HG03439 (cell line): ENCODE measurements at regions not wholly inside any gene's neighbourhood (a gene's known extent, or its start where the extent isn't known, plus 50 kb on each side); places are given as distances from the start of the nearest gene placed in this dataset.
"Not testable (repeated sequence)": the region's sequence is repeated elsewhere in the genome, so short reads cannot be mapped to it uniquely, and the experiment has no call there.

Source experiments
- ATAC-seq: cut with Tn5 transposase; IDR thresholded peaks from one replicate; pipeline ENCODE4 v1.9.1; 2021; ENCODE audit warnings: mild to moderate bottlenecking, moderate library complexity; ENCODE audit not compliant: unreplicated experiment

DNA sequence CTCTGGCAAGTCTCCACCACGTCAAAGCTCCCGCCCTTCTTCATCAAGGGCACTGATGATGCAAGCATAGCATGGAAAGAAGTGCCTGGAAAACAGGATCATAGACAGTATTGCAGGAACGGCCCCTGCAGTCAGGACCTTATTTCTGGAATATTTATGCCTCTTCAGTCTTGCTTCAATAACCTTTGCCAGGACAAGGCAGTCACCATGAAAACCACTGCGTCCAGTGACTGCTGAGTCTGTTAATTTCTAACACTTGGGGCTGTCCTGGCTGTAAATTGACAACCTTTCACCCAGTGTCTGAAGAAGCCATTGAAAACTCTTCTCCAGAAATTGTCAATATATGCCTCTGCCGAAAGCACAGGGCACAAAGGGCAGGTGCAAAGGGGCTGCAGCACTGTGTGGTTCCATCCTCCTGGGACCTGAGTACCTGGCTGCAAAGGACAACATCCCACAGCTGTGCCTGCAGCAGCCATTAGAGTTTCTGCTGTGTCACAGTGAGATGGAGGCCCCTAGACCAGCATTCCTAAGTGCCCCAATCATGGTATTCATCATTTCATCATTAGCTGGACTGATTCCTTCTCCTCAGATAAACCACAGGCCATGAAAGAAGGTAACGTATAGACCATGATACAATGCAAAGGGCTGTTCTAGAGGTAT, 819.6 kb downstream of the RNF144A start:
- ATAC-seq: no peak

DNA sequence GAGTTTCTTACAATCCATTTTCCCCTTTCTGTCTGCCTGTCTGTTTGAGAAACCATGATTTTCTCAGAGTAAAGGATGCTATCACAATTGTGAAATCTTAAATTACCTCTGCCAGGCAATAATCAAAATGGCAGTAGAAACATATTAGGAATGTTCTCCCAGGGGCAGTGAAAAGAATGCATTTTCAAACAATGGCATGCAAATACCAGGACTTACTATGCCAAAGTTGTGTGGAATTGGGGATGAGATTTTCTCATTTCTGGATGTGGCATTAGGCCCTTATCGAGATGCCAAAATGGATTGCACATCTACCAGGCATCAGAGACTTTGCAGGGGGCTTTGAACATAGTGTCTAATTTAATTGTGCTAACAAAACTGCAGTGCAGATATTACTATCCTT, 821.4 kb downstream of the RNF144A start:
- ATAC-seq: no peak

DNA sequence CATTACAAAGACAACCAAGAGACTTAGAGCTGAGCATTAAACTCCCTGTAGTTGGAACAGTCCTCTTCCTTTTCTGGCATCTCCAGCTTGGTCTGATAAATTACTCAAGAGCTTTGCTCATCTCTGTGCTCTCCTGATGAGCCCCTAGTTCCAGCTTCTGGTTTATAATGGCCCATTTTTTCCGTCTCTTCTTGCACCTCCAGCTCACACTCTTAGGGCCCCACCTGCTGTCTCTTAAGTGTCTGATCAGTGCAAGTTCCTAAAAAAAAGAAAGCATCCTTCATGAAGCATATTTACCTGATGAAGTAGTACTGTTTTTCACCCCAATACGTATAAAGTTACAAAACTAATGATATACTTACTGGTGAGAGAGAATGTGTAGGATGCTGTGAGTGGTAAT, 822.9 kb downstream of the RNF144A start:
- no peak for ATAC-seq

DNA sequence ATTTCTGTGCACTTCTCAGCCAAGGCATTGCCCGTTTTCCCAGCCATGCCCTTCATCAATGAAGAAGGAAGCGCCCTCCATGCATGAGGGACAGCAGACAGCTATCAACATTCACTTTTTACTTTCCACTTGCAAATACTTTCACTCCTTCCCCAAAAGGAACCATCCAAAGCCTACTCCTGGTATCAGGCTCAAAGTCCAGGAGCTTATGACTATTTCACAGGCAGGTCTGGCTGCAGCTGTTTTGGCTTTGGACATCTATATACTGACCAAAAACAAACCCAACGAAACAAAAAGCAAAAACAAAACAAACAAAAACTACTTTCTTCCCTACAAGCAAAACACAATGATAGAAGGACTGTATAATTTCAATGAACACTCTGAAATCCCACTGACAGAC, 825.1 kb downstream of the RNF144A start:
- ATAC-seq: no peak

DNA sequence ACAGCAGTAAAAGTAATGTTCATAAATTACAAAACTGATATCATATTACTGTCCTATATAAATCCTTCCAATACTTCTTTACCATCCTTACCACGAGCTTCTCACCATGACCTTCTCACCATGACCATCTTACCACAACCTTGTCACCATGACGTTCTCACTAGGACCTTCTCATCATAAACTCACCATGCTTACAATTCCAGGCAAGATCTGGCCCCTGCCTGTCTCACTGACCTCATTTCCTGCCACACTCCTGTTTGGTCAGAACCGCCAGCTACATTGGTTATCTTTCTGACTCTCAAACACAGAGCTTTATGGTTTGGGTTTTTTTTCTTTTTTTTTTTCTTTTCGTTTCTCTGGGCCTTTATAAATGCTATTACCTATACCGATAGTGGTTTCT, 827.6 kb downstream of the RNF144A start:
- no peak for ATAC-seq

DNA sequence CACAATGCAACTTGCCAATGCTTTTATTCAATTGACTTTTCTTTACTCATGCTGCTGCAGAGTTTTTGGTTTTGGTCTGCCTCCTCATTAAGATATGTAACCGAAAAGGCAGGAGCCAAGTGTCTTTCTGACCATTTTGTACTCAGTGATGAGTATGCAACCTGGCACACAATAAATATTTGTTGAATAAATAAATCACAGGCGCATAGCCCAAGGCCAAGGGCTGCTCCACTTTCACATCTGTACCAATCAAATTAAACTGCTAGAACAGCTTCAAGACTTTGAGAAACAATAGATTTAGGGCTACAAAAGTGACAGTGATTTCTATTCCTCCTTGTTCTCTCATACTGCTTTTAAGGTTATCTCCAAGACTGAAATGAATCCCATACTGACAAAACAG, 828.2 kb downstream of the RNF144A start:
- no peak for ATAC-seq

DNA sequence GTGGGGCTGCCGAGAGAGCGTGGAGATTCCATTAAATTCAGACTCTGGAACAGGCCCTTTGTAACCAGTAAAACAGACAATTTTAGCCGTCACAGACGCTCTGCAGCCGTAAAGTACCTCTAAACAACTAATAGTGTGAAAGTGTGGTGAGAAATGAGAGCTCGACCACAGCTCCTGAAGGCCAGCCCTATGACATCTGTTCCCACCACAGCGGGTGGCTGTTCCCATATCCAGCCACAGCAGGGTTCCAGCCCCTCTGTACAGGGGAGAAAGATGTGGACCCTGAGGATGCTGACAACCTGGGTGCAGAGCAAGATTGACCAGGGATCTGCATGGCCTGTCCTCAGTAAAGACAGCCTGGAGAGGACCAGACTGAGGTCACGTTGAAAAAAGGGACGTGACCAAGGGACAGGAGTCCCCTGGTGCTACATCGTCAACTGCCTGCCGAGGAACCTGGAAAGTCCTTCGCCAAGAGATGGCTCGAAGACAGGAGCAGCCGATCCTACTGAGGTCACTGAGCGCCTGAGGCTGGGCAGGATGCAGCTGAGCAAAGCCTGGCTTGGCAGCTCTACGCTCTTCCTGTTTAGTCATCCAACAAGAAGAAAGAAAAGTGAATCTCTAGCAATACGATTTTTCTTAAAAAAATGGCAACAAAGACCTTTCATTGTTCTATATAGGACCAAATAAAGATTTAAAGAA, 831.7 kb downstream of the RNF144A start:
- no peak for ATAC-seq

DNA sequence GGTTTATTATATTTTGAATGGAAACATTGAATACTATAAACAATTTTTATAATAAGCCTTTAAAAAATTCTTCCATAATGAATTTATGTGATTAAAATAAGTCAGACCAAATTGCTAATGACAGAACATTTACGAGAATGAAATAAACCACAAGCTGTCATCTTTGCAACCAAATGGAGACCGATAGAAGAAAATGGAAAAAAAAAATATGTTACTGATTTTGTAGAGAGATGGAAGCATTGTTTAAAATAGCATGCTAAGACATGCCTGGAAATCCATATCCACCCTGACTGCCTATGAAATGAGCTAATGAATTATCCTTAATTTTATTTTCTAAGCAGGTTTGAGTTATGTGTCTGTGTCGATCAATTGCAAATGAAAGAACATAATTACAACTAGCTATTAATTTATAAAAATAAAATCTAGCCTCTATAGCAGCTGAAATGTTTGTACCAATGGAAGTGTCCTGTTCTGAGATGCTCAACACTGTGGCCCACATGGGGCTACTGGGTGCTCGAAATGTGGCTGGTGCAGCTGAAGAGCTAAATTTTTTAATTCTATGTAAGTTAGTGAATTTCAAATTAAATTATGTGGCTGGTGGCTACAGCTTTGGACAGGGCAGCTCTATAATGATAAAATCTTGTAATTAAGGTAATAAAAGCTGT, 832.8 kb downstream of the RNF144A start:
- ATAC-seq: no peak

DNA sequence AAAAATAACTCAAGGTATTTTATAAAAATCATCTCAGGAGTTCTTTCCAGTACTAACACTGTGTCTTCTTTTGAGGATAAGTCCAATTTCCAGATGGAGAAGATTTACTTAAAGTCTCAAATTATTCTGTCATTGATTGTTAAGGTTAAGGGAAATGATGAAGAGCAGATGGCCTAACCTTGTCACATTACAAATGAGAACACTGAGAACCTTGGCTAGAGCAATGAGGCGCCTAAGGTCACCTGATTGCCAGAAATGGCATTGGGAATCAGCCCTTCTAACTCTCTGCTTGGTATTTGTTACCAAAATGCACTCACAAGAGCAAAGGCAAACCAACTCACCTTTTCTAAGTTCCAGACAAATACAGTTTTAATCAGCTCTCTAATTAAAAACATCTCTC, 835.1 kb downstream of the RNF144A start:
- no peak for ATAC-seq

DNA sequence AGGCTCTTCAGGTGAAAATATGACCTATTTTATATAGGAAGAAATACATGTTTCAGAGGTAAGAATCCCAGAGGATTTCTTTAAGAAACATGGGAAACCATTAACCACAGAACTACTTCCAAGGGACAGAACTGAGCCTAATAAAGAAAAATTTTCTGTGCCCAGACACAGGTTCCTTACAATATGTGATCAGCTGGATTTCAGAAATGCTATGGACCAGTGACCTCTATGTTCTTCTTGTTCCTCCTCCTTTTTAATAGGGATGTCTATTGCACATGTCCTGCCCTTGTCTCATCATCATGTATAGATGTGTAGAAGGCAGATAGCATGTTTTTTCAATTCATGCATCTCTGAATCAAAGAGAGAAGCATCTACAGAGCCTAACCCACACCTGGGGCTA, 836.6 kb downstream of the RNF144A start:
- ATAC-seq: no peak

DNA sequence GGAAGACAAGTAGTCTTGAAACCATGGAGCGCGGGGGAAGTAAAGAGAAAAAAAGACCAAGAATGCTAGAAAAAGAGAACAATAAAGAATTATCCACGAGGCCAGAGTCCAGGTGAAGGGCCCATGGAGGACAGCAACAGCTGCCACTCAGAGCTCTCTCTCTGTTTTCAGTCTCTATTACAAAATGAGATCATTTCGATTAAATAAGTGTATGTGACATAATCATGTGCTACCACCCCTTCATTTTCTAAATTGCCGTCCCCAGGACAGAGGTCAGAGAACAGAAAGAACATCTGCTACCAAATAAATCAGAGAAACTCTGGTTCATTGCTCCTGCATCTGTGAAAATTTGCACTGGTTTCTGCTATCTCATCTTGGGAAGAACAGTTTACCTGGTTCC, 838.7 kb downstream of the RNF144A start:
- no peak for ATAC-seq

DNA sequence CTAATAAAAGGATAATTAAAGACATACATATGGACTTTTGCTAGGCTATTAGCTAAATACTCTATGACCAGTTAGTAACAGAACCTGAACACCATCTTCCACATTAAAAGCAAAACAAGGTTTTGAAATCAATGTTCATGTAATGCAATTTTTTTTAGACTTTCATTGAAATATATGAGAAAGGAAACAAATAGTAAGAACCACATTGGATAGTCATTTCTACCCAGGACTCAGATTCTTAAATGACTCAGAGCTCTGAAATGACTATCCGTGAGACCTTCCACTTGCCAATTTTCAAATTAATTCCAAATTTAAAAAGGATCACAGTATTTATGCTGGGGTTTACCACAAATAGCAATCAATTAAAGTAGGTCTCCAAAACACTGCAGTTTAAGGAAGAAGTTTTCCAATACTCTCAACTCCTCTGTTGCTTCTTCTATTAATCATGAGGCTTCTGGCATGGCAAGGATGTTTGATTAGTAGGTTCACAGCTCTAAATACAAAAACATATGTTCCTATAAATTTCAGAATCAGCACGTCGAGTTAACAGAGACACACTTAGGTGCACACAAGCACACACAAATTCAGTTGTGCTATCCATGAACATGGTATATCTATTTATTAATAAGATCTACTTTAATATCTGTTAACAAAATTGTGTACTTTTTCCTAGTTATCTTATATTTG, 841.0 kb downstream of the RNF144A start:
- peak; percentile 77 for ATAC-seq

DNA sequence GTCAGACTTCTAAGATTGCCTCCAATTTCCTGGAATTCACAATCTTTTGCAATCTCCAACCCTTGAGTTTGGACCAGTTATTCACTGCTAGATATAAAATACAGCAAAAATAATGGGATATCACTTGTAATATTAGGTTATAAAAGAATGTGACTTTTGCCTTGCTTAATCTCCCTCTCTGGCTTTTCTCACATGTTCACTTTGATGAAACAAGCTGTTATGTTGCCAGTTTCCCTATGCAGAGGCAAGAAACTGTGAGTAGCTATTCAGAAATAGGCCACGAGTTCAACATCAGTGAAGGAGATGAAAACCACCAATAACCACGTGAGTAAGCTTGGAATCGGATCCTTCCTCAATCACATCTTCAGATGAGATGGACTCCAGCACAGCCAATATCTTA, 842.7 kb downstream of the RNF144A start:
- ATAC-seq: no peak

DNA sequence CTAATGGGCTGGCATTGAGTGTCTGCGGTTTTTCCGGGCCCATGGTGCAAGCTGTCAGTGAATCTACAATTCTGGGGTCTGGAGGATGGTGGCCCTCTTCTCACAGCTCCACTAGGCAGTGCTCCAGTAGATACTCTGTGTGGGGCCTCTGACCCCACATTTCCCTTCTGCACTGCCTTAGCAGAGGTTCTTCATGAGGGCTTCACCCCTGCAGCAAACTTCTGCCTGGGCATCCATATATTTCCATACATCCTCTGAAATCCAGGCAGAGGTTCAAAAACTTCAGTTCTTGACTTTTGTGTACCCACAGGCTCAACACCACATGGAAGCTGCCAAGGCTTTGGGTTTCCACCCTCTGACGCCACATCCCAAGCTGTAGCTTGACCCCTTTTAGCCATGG, 846.2 kb downstream of the RNF144A start:
- not testable (repeated sequence) for ATAC-seq

DNA sequence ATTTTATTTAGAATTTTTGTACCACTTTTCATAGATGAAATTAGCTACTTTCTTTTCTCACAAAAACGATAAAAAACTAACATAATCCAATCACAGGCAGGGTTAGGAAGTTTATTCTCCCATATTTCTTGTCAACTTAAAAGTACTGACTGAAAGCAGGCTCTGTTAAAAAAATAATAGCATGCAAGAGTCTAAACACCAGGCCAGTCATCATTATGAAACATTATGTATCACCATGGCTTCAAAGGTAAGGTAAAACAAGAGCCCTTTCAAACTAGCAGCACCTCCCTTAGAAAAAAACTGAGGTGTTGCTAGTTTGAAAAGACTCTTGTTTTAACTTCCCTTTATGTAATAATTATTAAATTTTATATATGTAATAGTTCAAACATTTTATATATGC, 848.0 kb downstream of the RNF144A start:
- ATAC-seq: no peak

DNA sequence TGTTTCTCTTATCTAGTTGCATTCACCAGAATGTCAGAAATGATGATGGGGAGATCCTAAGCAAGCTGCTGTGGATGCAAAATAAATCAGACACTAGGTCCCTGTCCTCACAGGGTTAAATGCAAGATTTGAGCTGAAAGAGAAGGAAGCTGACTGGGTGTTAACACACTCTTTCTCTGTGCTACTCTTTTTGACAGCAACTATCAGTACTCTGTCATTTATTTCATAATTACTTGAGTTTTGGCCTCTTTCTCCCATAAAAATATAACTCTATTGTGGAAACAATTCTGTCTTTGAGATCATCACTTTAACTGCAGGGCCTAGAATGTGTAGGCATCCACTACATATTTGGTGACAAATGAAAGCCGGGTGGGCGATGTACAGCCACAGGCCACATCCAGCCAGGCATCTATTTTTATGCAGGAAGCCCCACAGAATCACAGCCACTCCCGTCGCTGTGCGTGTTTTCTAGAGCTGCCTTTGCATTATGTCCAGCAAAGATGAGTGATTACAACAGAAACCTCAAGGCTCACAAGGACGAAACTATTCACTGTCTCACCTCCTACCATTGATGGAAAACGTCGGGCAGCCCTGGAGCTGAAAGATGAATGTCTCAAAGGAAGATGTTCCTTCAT, 849.0 kb downstream of the RNF144A start:
- no peak for ATAC-seq

DNA sequence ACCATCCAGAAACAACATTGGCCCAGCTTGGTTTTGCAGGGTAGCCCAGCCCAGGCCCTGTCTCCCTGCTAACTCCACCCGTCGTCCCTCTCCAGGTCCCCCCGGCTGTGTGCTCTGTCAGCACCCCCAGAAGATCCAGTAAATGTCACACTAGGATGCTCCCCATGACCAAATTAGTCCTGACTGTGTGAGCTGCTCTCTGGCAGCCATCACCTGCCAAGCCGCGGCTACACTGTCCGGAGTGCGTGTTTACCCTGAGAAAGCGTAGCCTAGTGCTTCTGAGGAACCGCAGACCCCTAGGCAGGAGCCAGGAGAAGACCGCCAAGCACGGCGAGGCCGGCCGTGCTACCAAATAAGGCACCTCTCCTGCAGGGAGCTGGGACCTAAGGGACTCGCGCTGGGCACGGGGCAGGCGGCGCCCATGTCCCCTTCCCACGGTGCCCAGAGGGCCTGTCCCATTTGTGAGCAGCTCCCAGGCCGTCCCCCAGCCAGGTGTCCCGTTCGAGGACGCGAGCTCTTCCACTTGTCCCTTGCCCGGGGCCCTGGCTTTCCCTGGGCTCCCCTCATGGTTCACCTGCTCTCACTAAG, 849.9 kb downstream of the RNF144A start:
- ATAC-seq: no peak

DNA sequence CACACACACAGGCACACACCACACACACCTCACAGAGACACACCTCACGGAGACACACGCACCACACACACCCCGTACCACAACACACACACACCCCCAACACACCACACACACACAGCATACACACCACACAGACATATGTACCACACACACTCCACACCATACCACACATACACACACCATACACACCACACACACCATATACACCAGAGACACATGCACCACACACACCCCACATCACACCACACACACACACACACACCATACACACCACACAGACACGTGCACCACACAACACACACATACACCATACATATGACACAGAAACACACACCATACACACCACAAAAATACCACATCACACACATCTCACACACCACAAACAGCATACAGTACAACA, 850.7 kb downstream of the RNF144A start:
- no peak for ATAC-seq

DNA sequence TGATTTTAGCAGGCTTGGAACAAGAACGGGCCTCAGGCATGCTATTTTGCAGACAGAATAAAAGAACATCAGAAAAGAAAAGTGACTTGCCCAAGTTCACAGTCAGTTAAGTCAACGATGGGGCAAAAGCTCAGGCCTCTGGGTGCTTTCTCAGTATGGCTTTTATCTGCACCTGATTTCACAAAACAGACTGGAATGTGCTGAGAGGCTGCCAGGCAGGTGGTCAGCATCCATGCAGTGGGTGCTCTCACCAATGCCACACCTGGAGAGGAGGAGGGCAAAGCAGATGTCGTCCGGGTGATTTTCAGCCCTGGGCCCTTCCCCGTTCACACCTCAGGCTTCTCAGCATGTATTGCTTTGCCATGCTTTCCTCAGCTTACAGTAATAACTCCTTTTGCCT, 854.6 kb downstream of the RNF144A start:
- ATAC-seq: no peak

DNA sequence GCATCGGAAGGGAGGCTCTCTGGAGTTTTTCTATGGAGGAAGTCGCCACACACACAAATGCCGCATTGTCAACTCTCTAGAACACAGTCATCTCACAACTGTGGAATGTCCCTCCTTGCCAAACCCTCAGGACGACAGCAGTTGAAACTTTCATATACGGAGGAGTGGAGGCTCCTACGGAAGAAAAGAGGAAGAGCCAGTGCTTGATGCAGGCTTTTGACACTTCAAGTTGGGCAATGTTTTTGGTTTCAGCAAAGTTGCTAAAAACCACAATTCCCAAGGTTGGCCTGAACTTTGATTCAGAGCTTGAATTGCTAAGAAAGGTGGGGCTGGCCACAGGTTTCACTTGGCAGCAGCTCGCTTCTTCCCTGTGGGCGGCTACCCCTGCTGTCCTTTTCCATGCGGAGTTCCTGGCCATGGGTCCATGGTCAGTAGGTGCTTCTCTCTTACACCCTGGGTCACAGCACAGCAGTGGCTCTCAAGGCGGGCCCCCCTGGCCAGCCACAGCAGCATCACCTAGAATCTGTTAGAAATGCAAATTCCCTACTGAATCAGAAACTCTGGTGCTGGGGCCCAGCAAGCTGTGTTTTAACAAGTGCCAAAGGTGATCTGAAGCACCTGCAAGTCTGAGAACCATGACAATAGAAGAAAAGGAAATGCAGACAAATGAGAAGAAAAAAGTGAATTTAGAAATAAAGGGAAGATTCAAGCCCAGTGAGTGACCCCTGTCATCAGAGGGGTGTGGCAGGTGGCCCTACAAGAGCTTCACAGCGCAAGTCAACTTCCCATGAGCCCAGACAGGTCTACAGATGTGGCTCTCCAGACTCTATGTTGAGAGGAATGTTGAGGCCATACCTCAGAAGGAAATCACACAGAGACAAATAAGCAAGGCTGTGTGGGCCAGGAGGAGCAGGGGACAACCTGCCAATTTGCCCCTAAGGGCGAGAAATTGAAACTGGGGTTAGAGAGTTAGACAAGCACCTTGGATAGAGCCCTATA, 856.4 kb downstream of the RNF144A start:
- ATAC-seq: peak; percentile 57
